ENCODE measurements at regions not wholly inside any gene's neighbourhood (a gene's known extent, or its start where the extent isn't known, plus 50 kb on each side); places are given as distances from the start of the nearest gene placed in this dataset.
"Not testable (repeated sequence)": the region's sequence is repeated elsewhere in the genome, so short reads cannot be mapped to it uniquely, and the experiment has no call there.

DNA sequence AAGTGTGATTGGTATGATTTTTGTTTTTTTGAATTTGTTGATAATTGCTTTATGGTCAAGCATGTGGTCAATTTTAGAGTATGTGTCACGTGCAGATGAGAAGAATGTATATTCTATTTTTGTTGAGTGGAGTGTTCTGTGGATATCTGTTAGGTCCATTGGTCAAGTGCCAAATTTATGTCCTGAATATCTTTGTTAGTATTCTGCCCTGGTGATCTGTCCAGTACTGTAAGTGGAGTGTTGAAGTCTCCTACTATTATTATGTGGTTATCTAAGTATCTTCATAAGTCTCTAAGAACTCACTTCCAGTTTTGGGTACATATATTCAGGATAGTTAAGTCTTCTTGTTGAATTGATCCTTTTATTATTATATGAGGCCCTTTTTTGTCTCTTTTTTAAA, 372.9 kb upstream of the MAOA start:
- no peak for DNase-seq
- H3K4me3 Mint-ChIP-seq, result no peak overlapping the region
- Histone ChIP-seq H3K4me1 (ENCODE audit: control insufficient read depth in 1 of 2, extremely low read depth in 1 of 2, insufficient read depth in 2 of 2, low read length in 2 of 2) (no peaks in the 10 kb centered on the region), H3K4me3 (ENCODE audit: control insufficient read depth in 1 of 2, extremely low read depth in 1 of 2, low read length in 1 of 2) (no peak overlapping the region), H3K36me3 (ENCODE audit: control insufficient read depth in 2 of 2, extremely low read depth in 1 of 2, insufficient read depth in 1 of 2, low read length in 1 of 2) (no peaks in the 10 kb centered on the region), H3K9me3 (no peaks in the 10 kb centered on the region), H3K27ac (ENCODE audit: low read length) (no peak overlapping the region), H3K27me3 (replicated peaks in 1 of 2; ENCODE audit: control insufficient read depth in 2 of 2, extremely low read depth in 1 of 2, insufficient read depth in 2 of 2, low read length in 1 of 2) (no peaks in the 10 kb centered on the region)
- no peak overlapping the region for H3K27ac Mint-ChIP-seq
- ChIA-PET CTCF (no interaction called here), POLR2A (no interaction called here)
- H3K4me1 Mint-ChIP-seq, result no peaks in the 10 kb centered on the region
- no peak for ATAC-seq (replicated peaks in 1 of 4)
- H3K36me3 Mint-ChIP-seq, result no peaks in the 10 kb centered on the region
- H3K9me3 Mint-ChIP-seq, result peaks cover 4 to 8% (median 5%) of the 10 kb centered on the region in 3 donors
- peaks cover 0 to 8% of the 10 kb centered on the region in 2 donors for H3K27me3 Mint-ChIP-seq
- whole genome bisulfite sequencing (ENCODE audit: insufficient coverage), result no CpG with 5 or more reads among the region's 1 CpG

DNA sequence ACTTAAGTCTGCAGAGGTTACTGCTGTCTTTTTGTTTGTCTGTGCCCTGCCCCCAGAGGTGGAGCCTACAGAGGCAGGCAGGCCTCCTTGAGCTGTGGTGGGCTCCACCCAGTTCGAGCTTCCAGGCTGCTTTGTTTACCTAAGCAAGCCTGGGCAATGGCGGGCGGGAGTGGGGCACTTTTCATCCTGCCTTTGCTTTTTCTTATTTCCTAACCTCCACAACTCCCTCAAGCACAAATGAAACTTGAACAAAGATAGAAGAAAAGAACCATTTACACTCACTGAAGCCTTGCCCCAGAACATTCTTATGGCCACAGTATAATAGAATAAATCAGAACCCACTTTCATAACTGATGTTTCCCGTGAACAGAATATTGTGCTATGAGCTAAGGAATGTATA, 344.5 kb upstream of the MAOA start:
- H3K27me3 Mint-ChIP-seq; H3K4me3 ChIP-seq (ENCODE audit: control insufficient read depth in 1 of 2, extremely low read depth in 1 of 2, low read length in 1 of 2); H3K4me3 Mint-ChIP-seq; H3K4me1 Mint-ChIP-seq; H3K27me3 ChIP-seq (replicated peaks in 1 of 2; ENCODE audit: control insufficient read depth in 2 of 2, extremely low read depth in 1 of 2, insufficient read depth in 2 of 2, low read length in 1 of 2); H3K36me3 ChIP-seq (ENCODE audit: control insufficient read depth in 2 of 2, extremely low read depth in 1 of 2, insufficient read depth in 1 of 2, low read length in 1 of 2); H3K9me3 Mint-ChIP-seq; H3K4me1 ChIP-seq (ENCODE audit: control insufficient read depth in 1 of 2, extremely low read depth in 1 of 2, insufficient read depth in 2 of 2, low read length in 2 of 2); H3K36me3 Mint-ChIP-seq; DNase-seq; H3K27ac ChIP-seq (ENCODE audit: low read length); ATAC-seq (replicated peaks in 1 of 4); POLR2A ChIA-PET; CTCF ChIA-PET; H3K9me3 ChIP-seq; H3K27ac Mint-ChIP-seq: not testable (repeated sequence)
- no CpG with 5 or more reads among the region's 4 CpGs for WGBS (ENCODE audit: insufficient coverage)

DNA sequence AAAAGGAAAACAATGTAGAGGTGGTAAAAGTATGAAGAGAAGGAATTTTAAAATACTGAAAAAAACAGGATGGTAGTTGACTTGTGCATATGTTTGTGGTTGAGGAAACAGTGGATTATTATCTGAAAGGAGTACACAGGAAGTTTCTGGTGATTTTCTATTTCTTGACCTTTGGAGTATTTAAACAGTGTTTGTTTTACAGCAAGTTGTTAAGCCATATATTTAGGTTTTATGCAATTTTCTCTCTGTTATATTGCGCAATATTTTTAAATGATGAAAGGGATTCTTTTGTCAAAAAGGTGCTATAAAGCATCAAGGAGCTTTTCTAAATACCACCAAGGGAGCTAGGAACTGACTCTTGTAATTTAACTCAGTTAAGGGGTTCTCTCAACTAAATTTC, 343.1 kb upstream of the MAOA start:
- H3K4me1 Mint-ChIP-seq, result peaks cover 0 to 11% (median 6%) of the 10 kb centered on the region in 3 donors
- WGBS (ENCODE audit: insufficient coverage), result no CpG with 5 or more reads among the region's 1 CpG

DNA sequence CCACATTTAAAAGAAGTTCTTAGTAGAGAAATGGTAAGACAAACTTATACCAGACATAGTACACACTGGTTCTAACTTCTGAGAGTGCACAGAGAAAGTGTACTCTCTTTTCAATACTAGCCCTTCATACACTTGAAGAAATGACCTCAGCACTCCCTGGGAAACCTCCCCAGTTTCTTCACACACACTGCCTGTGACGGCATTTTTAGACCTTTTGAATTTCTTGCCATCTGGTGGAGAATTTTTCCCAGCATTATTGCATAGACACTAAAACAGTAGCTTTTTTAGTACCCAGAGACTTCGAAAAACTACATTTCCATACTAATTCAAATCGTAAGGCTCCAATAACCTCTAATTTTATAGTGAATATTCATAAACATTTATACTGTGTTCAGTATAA, 341.6 kb upstream of the MAOA start:
- ATAC-seq (replicated peaks in 1 of 4) (no peak), DNase-seq (no peak)
- no peaks in the 10 kb centered on the region for H3K9me3 Mint-ChIP-seq
- Histone ChIP-seq H3K4me1 (ENCODE audit: control insufficient read depth in 1 of 2, extremely low read depth in 1 of 2, insufficient read depth in 2 of 2, low read length in 2 of 2) (no peaks in the 10 kb centered on the region), H3K4me3 (ENCODE audit: control insufficient read depth in 1 of 2, extremely low read depth in 1 of 2, low read length in 1 of 2) (no peak overlapping the region), H3K9me3 (no peaks in the 10 kb centered on the region), H3K27me3 (replicated peaks in 1 of 2; ENCODE audit: control insufficient read depth in 2 of 2, extremely low read depth in 1 of 2, insufficient read depth in 2 of 2, low read length in 1 of 2) (no peaks in the 10 kb centered on the region), H3K36me3 (ENCODE audit: control insufficient read depth in 2 of 2, extremely low read depth in 1 of 2, insufficient read depth in 1 of 2, low read length in 1 of 2) (no peaks in the 10 kb centered on the region), H3K27ac (ENCODE audit: low read length) (no peak overlapping the region)
- H3K4me1 Mint-ChIP-seq, result peaks cover 0 to 12% (median 7%) of the 10 kb centered on the region in 3 donors
- WGBS (ENCODE audit: insufficient coverage), result no CpG with 5 or more reads among the region's 3 CpGs
- ChIA-PET POLR2A (no interaction called here), CTCF (interaction anchor here in 1 of 2 donors (0.5 kb wide), 1 partner anchor 30 kb away, joined by 4 read pairs; no protein-coding TSS in a partner anchor)
- peaks cover 0 to 7% of the 10 kb centered on the region in 2 donors for H3K27me3 Mint-ChIP-seq
- H3K27ac Mint-ChIP-seq, result no peak overlapping the region
- H3K4me3 Mint-ChIP-seq, result no peak overlapping the region
- H3K36me3 Mint-ChIP-seq, result no peaks in the 10 kb centered on the region

More for the DNA sequence above, 343.1 kb upstream of the MAOA start:
- Histone ChIP-seq H3K36me3 (ENCODE audit: control insufficient read depth in 2 of 2, extremely low read depth in 1 of 2, insufficient read depth in 1 of 2, low read length in 1 of 2) (no peaks in the 10 kb centered on the region), H3K4me3 (ENCODE audit: control insufficient read depth in 1 of 2, extremely low read depth in 1 of 2, low read length in 1 of 2) (no peak overlapping the region), H3K27me3 (replicated peaks in 1 of 2; ENCODE audit: control insufficient read depth in 2 of 2, extremely low read depth in 1 of 2, insufficient read depth in 2 of 2, low read length in 1 of 2) (no peaks in the 10 kb centered on the region), H3K27ac (ENCODE audit: low read length) (no peak overlapping the region), H3K4me1 (ENCODE audit: control insufficient read depth in 1 of 2, extremely low read depth in 1 of 2, insufficient read depth in 2 of 2, low read length in 2 of 2) (no peaks in the 10 kb centered on the region), H3K9me3 (no peaks in the 10 kb centered on the region)
- H3K27me3 Mint-ChIP-seq, result peaks cover 0 to 7% of the 10 kb centered on the region in 2 donors
- ChIA-PET CTCF (no interaction called here), POLR2A (no interaction called here)
- H3K4me3 Mint-ChIP-seq, result no peak overlapping the region
- no peak overlapping the region for H3K27ac Mint-ChIP-seq
- no peaks in the 10 kb centered on the region for H3K9me3 Mint-ChIP-seq
- H3K36me3 Mint-ChIP-seq, result no peaks in the 10 kb centered on the region
- DNase-seq (no peak), ATAC-seq (replicated peaks in 1 of 4) (no peak)

DNA sequence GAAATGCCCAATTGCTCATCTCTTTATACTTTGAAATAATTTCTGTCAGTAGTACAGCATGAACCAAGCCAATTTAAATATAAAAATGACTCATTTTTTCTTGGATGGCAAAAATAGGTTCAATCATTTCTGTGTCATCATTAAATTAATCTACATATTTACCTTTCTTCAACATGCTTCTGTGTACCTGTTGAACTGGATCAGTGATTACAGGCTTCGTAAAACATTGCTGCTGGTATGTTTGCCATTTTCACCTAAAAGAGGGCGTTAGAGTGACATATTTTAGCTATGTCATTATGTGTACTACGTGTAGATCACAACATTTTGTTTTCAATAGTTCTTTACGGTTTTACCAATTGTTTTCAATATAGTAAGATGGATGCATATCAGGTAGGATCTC, 340.5 kb upstream of the MAOA start:
- Histone ChIP-seq H3K4me3 (ENCODE audit: control insufficient read depth in 1 of 2, extremely low read depth in 1 of 2, low read length in 1 of 2) (no peak overlapping the region), H3K4me1 (ENCODE audit: control insufficient read depth in 1 of 2, extremely low read depth in 1 of 2, insufficient read depth in 2 of 2, low read length in 2 of 2) (no peaks in the 10 kb centered on the region), H3K27me3 (replicated peaks in 1 of 2; ENCODE audit: control insufficient read depth in 2 of 2, extremely low read depth in 1 of 2, insufficient read depth in 2 of 2, low read length in 1 of 2) (no peaks in the 10 kb centered on the region), H3K36me3 (ENCODE audit: control insufficient read depth in 2 of 2, extremely low read depth in 1 of 2, insufficient read depth in 1 of 2, low read length in 1 of 2) (no peaks in the 10 kb centered on the region), H3K27ac (ENCODE audit: low read length) (no peak overlapping the region), H3K9me3 (no peaks in the 10 kb centered on the region)
- DNase-seq (no peak), ATAC-seq (replicated peaks in 1 of 4) (no peak)
- ChIA-PET POLR2A (no interaction called here), CTCF (no interaction called here)
- H3K4me1 Mint-ChIP-seq, result peaks cover 0 to 12% (median 7%) of the 10 kb centered on the region in 3 donors
- no peaks in the 10 kb centered on the region for H3K36me3 Mint-ChIP-seq
- H3K9me3 Mint-ChIP-seq, result no peaks in the 10 kb centered on the region
- WGBS (ENCODE audit: insufficient coverage), result no CpG with 5 or more reads among the region's 4 CpGs
- H3K27ac Mint-ChIP-seq, result no peak overlapping the region
- H3K4me3 Mint-ChIP-seq, result no peak overlapping the region
- H3K27me3 Mint-ChIP-seq, result peaks cover 0 to 7% of the 10 kb centered on the region in 2 donors

DNA sequence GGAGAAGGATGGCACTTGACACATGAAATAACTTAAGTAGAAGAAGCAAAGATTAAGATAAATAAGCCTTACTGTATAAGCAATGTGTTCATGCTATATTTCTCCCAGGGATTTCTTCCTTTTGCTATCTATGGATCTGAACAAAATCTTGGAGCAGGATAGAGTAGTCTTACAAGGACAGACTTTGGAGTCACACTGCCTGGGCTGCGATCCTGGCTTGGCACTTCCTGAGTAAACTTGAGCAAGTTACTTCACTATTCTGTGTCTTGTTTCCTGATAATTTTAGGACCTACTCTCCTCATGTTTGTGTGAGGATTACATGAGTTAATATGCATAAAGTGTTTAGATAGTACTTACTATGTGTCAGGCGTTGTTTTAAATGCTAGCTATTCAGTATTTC, 340.0 kb upstream of the MAOA start:
- Mint-ChIP-seq H3K27me3 (peaks cover 0 to 8% of the 10 kb centered on the region in 2 donors), H3K27ac (no peak overlapping the region)
- H3K36me3 ChIP-seq (ENCODE audit: control insufficient read depth in 2 of 2, extremely low read depth in 1 of 2, insufficient read depth in 1 of 2, low read length in 1 of 2), result no peaks in the 10 kb centered on the region

DNA sequence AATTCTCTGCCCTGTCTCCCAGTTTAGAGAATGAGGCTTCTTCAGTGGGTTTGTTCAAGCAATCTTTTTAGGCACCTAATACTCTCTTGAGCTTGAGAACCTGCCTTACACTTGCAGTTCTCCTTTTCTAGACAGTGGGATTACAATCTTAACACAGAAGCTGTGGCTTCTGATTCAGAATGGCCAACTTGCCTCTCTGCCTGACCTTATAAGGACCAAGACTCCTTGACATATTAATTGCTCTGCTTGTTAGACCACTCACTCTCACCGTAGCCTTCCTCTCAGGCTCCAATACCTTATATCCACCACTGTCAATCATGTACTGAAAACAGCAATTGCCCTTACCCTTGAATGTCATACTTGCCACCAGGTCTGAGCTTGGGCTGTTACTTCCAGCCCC, 338.7 kb upstream of the MAOA start:
- ChIA-PET POLR2A (no interaction called here), CTCF (no interaction called here)
- H3K27ac Mint-ChIP-seq, result no peak overlapping the region
- Histone ChIP-seq H3K4me3 (ENCODE audit: control insufficient read depth in 1 of 2, extremely low read depth in 1 of 2, low read length in 1 of 2) (no peak overlapping the region), H3K36me3 (ENCODE audit: control insufficient read depth in 2 of 2, extremely low read depth in 1 of 2, insufficient read depth in 1 of 2, low read length in 1 of 2) (no peaks in the 10 kb centered on the region), H3K27ac (ENCODE audit: low read length) (no peak overlapping the region), H3K9me3 (no peaks in the 10 kb centered on the region), H3K4me1 (ENCODE audit: control insufficient read depth in 1 of 2, extremely low read depth in 1 of 2, insufficient read depth in 2 of 2, low read length in 2 of 2) (no peaks in the 10 kb centered on the region), H3K27me3 (replicated peaks in 1 of 2; ENCODE audit: control insufficient read depth in 2 of 2, extremely low read depth in 1 of 2, insufficient read depth in 2 of 2, low read length in 1 of 2) (no peaks in the 10 kb centered on the region)
- no CpG with 5 or more reads among the region's 1 CpG for WGBS (ENCODE audit: insufficient coverage)
- DNase-seq, result no peak
- no peak for ATAC-seq (replicated peaks in 1 of 4)
- H3K36me3 Mint-ChIP-seq, result no peaks in the 10 kb centered on the region
- H3K27me3 Mint-ChIP-seq, result peaks cover 0 to 5% of the 10 kb centered on the region in 2 donors
- peaks cover 0 to 11% (median 7%) of the 10 kb centered on the region in 3 donors for H3K4me1 Mint-ChIP-seq
- peaks cover 2 to 6% (median 6%) of the 10 kb centered on the region in 3 donors for H3K9me3 Mint-ChIP-seq
- H3K4me3 Mint-ChIP-seq, result no peak overlapping the region

More for the DNA sequence above, 340.0 kb upstream of the MAOA start:
- DNase-seq (no peak), ATAC-seq (replicated peaks in 1 of 4) (no peak)
- ChIA-PET CTCF (no interaction called here), POLR2A (no interaction called here)
- no peak overlapping the region for H3K4me3 ChIP-seq (ENCODE audit: control insufficient read depth in 1 of 2, extremely low read depth in 1 of 2, low read length in 1 of 2)
- peaks cover 0 to 12% (median 7%) of the 10 kb centered on the region in 3 donors for H3K4me1 Mint-ChIP-seq
- no peaks in the 10 kb centered on the region for H3K9me3 Mint-ChIP-seq
- H3K27me3 ChIP-seq (replicated peaks in 1 of 2; ENCODE audit: control insufficient read depth in 2 of 2, extremely low read depth in 1 of 2, insufficient read depth in 2 of 2, low read length in 1 of 2), result no peaks in the 10 kb centered on the region
- no peak overlapping the region for H3K27ac ChIP-seq (ENCODE audit: low read length)
- no peak overlapping the region for H3K4me3 Mint-ChIP-seq
- no peaks in the 10 kb centered on the region for H3K9me3 ChIP-seq
- no peaks in the 10 kb centered on the region for H3K4me1 ChIP-seq (ENCODE audit: control insufficient read depth in 1 of 2, extremely low read depth in 1 of 2, insufficient read depth in 2 of 2, low read length in 2 of 2)
- no peaks in the 10 kb centered on the region for H3K36me3 Mint-ChIP-seq
- WGBS (ENCODE audit: insufficient coverage), result no CpG with 5 or more reads among the region's 2 CpGs

Data from T-cell (primary cell).